ENCODE measurements at regions not wholly inside any gene's neighbourhood (a gene's known extent, or its start where the extent isn't known, plus 50 kb on each side); places are given as distances from the start of the nearest gene placed in this dataset.

GRCh38 chr2:66301022-66301766 lies 133.7 kb upstream of the MEIS1 start:
- Histone ChIP-seq H3K36me3 (no peaks in the 10 kb centered on the region), H3K9me3 (no peaks in the 10 kb centered on the region), H3K27ac (peak overlapping the region; percentile 83 to 84), H3K4me1 (ENCODE audit: control insufficient read depth in 1 of 2, low read depth in 2 of 2) (peaks cover 12 to 25% of the 10 kb centered on the region in 2 donors), H3K27me3 (replicated peaks; ENCODE audit: insufficient read depth) (no peaks in the 10 kb centered on the region), H3K4me3 (peak overlapping the region; percentile 64)
- no peak for TF ChIP-seq CTCF (IDR thresholded peaks at IDR 0.05)
- DNase-seq (ENCODE audit: low spot score) (peak; percentile 36), ATAC-seq (ENCODE audit: insufficient number of reproducible peaks, low FRiP score, low read depth) (peak; percentile 97)

- TF ChIP-seq CTCF (IDR thresholded peaks at IDR 0.05): no peak
- Histone ChIP-seq H3K4me3 (no peak overlapping the region), H3K4me1 (ENCODE audit: control insufficient read depth in 1 of 2, low read depth in 2 of 2) (no peaks in the 10 kb centered on the region), H3K36me3 (no peaks in the 10 kb centered on the region), H3K9me3 (no peaks in the 10 kb centered on the region), H3K27me3 (replicated peaks; ENCODE audit: insufficient read depth) (no peaks in the 10 kb centered on the region), H3K27ac (no peak overlapping the region)
- DNase-seq (ENCODE audit: low spot score): no peak
- no peak for ATAC-seq (ENCODE audit: insufficient number of reproducible peaks, low FRiP score, low read depth)
These were observed 151.1 kb upstream of the MEIS1 start for GRCh38 chr2:66283787-66284186.

- Histone ChIP-seq H3K4me1 (ENCODE audit: control insufficient read depth in 1 of 2, low read depth in 2 of 2) (no peaks in the 10 kb centered on the region), H3K9me3 (no peaks in the 10 kb centered on the region), H3K27me3 (replicated peaks; ENCODE audit: insufficient read depth) (peaks cover 4% of the 10 kb centered on the region), H3K27ac (no peak overlapping the region), H3K36me3 (no peaks in the 10 kb centered on the region), H3K4me3 (no peak overlapping the region)
- DNase-seq (ENCODE audit: low spot score): no peak
- ATAC-seq (ENCODE audit: insufficient number of reproducible peaks, low FRiP score, low read depth): no peak
- no peak for TF ChIP-seq CTCF (IDR thresholded peaks at IDR 0.05)
These were observed 152.9 kb upstream of the MEIS1 start for GRCh38 chr2:66281980-66282379.

- ATAC-seq (ENCODE audit: insufficient number of reproducible peaks, low FRiP score, low read depth) (no peak), DNase-seq (ENCODE audit: low spot score) (no peak)
- Histone ChIP-seq H3K27me3 (replicated peaks; ENCODE audit: insufficient read depth) (peaks cover 4% of the 10 kb centered on the region), H3K4me1 (ENCODE audit: control insufficient read depth in 1 of 2, low read depth in 2 of 2) (no peaks in the 10 kb centered on the region), H3K4me3 (no peak overlapping the region), H3K36me3 (no peaks in the 10 kb centered on the region), H3K9me3 (no peaks in the 10 kb centered on the region), H3K27ac (no peak overlapping the region)
- no peak for TF ChIP-seq CTCF (IDR thresholded peaks at IDR 0.05)
These were observed 155.9 kb upstream of the MEIS1 start for GRCh38 chr2:66279024-66279423.

GRCh38 chr2:66275984-66276383 lies 158.9 kb upstream of the MEIS1 start:
- Histone ChIP-seq H3K4me3 (no peak overlapping the region), H3K36me3 (no peaks in the 10 kb centered on the region), H3K9me3 (no peaks in the 10 kb centered on the region), H3K27me3 (replicated peaks; ENCODE audit: insufficient read depth) (peaks cover 4% of the 10 kb centered on the region), H3K27ac (no peak overlapping the region), H3K4me1 (ENCODE audit: control insufficient read depth in 1 of 2, low read depth in 2 of 2) (no peaks in the 10 kb centered on the region)
- no peak for DNase-seq (ENCODE audit: low spot score)
- no peak for TF ChIP-seq CTCF (IDR thresholded peaks at IDR 0.05)
- no peak for ATAC-seq (ENCODE audit: insufficient number of reproducible peaks, low FRiP score, low read depth)
